HG03521 (cell line): ENCODE measurements at regions not wholly inside any gene's neighbourhood (a gene's known extent, or its start where the extent isn't known, plus 50 kb on each side); places are given as distances from the start of the nearest gene placed in this dataset.
"Not testable (repeated sequence)": the region's sequence is repeated elsewhere in the genome, so short reads cannot be mapped to it uniquely, and the experiment has no call there.

ENCODE experiments used
- ATAC-seq: cut with Tn5 transposase; IDR thresholded peaks from one replicate; pipeline ENCODE4 v1.9.1; 2021; ENCODE audit warnings: mild to moderate bottlenecking, moderate library complexity; ENCODE audit not compliant: unreplicated experiment

- ATAC-seq: no peak
Measured at GRCh38 chr1:185442050-185442449, 125.0 kb upstream of the IVNS1ABP start.

- ATAC-seq: no peak
Measured at GRCh38 chr1:185441605-185442004, 124.6 kb upstream of the IVNS1ABP start.

GRCh38 chr1:185440877-185441276 is 123.8 kb upstream of the IVNS1ABP start:
- no peak for ATAC-seq

DNA sequence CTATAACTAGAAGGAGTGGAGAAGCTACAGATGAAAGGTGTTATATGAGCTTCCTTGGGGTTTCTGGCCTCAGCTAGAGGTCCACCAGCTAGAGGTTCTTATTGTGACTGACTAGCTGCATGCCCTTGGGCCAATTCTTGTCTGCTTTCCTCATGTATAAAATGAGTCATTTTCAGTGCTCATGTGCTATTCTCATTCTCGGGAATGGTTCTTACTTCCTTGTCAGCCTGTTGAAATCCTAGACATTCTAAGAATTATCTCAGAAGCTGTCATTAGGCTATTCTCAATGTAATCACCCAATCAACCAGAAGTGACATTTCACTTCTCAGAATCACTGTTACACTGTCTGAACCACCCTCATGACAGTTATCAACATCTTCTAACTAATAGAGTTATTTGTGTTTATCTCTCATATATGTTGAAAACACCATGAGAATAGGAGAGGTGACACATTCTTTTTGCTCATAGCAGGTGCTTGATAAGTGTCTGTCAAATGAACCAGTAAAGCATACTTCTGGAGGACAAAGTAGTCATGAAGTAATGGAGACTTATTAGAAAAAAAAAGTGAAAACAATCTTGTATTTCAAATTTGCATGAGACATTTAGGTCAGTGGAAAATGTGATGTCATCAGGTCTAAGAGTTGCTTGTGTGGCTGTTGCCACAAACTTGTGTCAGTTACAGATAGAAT is 122.8 kb upstream of the IVNS1ABP start:
- ATAC-seq: peak; percentile 71

- no peak for ATAC-seq
Measured at GRCh38 chr1:185438936-185439335, 121.9 kb upstream of the IVNS1ABP start.

- no peak for ATAC-seq
Measured at GRCh38 chr1:185435696-185436379, 118.8 kb upstream of the IVNS1ABP start.

- ATAC-seq: no peak
Measured at GRCh38 chr1:185434721-185435120, 117.7 kb upstream of the IVNS1ABP start.

DNA sequence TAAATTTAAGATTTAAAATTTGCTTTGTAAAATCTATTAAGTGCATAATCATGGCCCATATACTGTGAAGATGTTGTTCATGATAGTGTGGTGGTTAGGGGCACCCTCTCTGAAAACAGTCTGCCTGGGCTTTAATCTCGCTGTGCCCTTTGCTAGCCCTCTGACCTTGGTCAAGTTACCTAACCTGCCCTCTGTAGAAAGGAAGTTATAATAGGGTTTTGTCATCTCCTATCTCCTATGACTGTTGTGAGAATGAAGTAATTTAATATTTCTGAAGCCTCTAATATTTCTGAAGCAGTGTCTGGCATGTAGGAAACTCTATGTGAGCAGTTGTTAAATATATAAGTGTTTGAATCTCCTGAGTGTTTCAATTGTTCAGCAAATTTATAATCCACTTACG is 116.6 kb upstream of the IVNS1ABP start:
- ATAC-seq: no peak

- ATAC-seq: no peak
Measured at GRCh38 chr1:185432948-185433347, 115.9 kb upstream of the IVNS1ABP start.

DNA sequence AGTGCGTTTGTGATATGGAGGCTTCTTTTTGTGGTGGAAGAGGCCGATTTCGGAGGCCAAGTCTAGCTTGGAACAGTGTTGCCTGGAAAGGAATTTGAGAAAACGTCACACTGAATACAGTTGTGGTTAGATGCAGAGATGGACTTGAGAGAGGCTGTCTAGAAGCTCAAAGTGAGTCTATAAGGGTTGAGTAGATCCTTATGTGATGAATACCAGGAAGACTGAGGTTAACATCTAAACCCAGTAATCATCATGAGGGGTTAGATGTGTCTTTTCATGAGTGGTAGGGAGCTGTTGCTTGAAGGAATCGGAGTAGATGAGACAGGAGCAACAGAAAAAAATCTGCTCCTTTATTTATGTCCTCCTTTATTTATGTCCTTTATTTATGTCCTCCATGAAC is 114.6 kb upstream of the IVNS1ABP start:
- ATAC-seq: no peak

- not testable (repeated sequence) for ATAC-seq
Measured at GRCh38 chr1:185429668-185430067, 112.6 kb upstream of the IVNS1ABP start.

GRCh38 chr1:185427776-185428175 is 110.7 kb upstream of the IVNS1ABP start:
- ATAC-seq: no peak

- no peak for ATAC-seq
Measured at GRCh38 chr1:185427264-185427663, 110.2 kb upstream of the IVNS1ABP start.

GRCh38 chr1:185426848-185427247 is 109.8 kb upstream of the IVNS1ABP start:
- ATAC-seq: no peak

GRCh38 chr1:185425163-185425562 is 108.1 kb upstream of the IVNS1ABP start:
- ATAC-seq: no peak

DNA sequence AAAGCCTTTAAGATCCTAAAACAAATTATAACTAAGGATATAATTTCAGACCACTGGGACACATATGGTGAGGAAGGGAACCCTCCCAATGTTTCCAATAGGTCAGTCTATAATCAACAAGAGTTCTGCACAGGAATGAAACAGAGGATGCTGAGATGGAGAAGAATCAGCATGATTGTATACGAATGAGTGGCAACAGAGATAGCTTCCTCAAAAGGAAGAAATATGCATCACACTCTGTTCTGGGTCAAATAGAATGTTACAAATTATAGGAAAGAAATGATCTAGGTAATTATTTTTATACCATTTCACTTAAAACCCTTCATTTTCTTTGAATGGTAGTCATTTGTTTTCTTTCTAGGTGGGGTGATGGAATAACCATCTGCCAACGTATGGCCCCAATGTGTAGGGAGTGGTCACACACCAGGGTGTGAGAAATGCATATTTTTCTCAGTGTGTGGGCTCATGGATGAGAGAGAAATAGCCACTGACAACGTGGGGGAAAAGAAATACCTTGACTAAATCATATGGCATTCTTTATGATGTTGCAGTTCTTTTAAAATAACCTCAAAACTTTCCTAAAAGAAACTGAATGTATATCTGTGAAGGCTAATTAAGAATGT is 104.6 kb upstream of the IVNS1ABP start:
- ATAC-seq: no peak

DNA sequence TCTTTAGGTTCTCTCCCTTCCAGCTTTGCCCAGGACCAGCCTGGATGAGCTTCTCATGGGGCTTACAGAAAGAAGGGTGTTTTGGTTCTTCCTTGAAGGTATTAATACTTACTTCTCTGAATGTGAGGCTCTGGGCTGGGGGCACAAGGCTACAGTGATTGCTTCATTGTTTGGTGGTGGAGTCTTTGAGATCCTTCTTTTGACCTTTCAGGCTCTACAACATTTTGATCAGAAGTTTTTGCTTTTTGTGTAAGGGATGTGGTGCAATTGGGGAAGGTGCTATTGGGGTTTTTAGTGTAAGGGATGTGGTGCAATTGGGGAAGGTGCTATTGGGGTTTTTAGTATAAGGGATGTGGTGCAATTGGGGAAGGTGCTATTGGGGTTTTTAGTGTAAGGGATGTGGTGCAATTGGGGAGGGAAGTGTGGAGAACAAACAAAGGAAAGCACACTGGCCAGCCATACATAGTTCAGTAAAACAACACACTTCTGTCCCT is 103.6 kb upstream of the IVNS1ABP start:
- no peak for ATAC-seq

- no peak for ATAC-seq
Measured at GRCh38 chr1:185419718-185420117, 102.7 kb upstream of the IVNS1ABP start.

DNA sequence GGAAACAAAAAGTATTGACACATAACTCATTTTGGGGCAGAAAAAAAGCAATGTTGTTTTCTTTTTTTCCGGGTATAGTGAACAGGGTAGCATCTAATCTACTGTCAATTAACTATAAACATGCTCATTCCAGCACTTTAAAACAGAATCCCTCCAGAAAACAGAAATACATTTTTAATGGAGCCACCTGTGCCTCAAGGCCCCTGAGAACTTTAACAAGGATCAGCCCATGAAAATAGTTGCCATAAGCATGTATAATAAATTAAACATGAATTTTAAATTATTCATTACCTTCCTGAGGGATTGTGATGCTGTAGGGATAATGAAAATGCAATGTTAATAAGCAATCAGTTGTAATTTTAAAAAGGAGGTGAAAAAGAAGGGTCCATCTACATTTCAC is 101.4 kb upstream of the IVNS1ABP start:
- no peak for ATAC-seq

GRCh38 chr1:185412385-185413087 is 95.5 kb upstream of the IVNS1ABP start:
- ATAC-seq: no peak

DNA sequence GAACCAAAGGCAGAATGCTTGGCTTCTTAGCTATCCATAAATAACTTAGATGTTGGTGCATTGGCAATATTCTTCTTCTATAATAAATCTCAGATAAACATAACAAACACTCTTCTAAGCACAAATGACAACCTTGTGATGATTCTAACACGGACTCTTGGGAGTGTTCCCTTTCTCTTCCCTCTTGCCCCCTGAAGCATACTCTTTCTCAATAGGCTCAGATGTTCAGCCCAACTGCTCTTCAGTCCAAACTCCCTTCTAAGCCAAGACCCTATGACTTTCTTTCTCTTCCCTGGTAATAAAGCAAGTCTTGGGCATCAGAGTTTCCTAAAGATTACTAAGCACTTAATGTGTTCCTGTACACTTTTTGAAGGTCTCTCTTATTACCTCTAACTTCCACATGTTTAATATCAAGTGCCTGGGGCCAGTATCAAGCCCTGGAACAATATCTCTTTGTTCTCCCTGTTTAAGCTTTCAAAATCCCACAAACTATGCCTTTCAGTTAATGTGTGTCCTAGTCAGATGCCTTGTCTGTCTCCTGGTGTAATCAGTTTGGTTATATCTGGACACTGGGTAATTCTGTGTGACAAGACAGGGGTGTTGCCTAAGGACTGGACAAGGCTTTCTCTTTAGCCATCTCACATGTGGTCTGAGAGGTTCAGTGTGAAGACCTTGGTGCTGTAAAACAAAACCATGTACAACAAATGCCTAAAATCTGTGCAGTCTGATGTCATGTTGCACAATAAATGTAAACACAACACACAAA is 92.9 kb upstream of the IVNS1ABP start:
- ATAC-seq: no peak
